GM23338 (cell line): ENCODE measurements at regions not wholly inside any gene's neighbourhood (a gene's known extent, or its start where the extent isn't known, plus 50 kb on each side); places are given as distances from the start of the nearest gene placed in this dataset.

Source experiments
- ATAC-seq: fragments of 200-7000 bp; cut with Tn5 transposase; 3 replicates; pipeline ENCODE4 v1.9.1; 2020
- DNase-seq: peaks from one replicate; pipeline ENCODE4 v3.0.0-alpha.2; 2015; ENCODE audit warnings: low spot score
- H2AFZ ChIP-seq: fragments of 200-600 bp; sonication (generic); 2 replicates; pipeline ENCODE4 v1.8.0; 2016; ENCODE audit warnings: antibody characterized with exemption, mild to moderate bottlenecking, moderate library complexity
- H3F3A ChIP-seq: fragments of 200-600 bp; sonication (generic); replicated peaks from 2 replicates; pipeline ENCODE4 v1.8.0; 2017; ENCODE audit warnings: antibody characterized with exemption, mixed run types, low read depth
- H3K27ac ChIP-seq: fragments of 200-600 bp; sonication (generic); 2 replicates; pipeline ENCODE4 v1.6.1; 2016; ENCODE audit warnings: low read depth
- H3K27me3 ChIP-seq: fragments of 200-600 bp; sonication (generic); 2 replicates; pipeline ENCODE4 v1.8.0; 2016; ENCODE audit warnings: mild to moderate bottlenecking, mixed run types, moderate library complexity; ENCODE audit not compliant: insufficient read depth
- H3K36me3 ChIP-seq: fragments of 200-600 bp; sonication (generic); 2 replicates; pipeline ENCODE4 v1.8.0; 2016; ENCODE audit warnings: mild to moderate bottlenecking; ENCODE audit not compliant: insufficient read depth
- H3K4me1 ChIP-seq: fragments of 200-600 bp; sonication (generic); 2 replicates; pipeline ENCODE4 v1.8.0; 2016; ENCODE audit warnings: mild to moderate bottlenecking, moderate library complexity; ENCODE audit not compliant: insufficient read depth
- H3K4me2 ChIP-seq: fragments of 200-600 bp; sonication (generic); 2 replicates; pipeline ENCODE4 v1.7.1; 2017; ENCODE audit warnings: mixed run types
- H3K4me3 ChIP-seq: fragments of 200-600 bp; sonication (generic); 2 replicates; pipeline ENCODE4 v1.6.1; 2016; ENCODE audit warnings: mixed run types
- H3K79me2 ChIP-seq: fragments of 200-600 bp; sonication (generic); replicated peaks from 2 replicates; pipeline ENCODE4 v1.8.0; 2017; ENCODE audit warnings: mild to moderate bottlenecking; ENCODE audit not compliant: insufficient read depth
- H3K9me2 ChIP-seq: fragments of 200-600 bp; sonication (generic); 2 replicates; pipeline ENCODE4 v1.8.0; 2017; ENCODE audit not compliant: insufficient read depth
- H4K20me1 ChIP-seq: fragments of 200-600 bp; sonication (generic); replicated peaks from 2 replicates; pipeline ENCODE4 v1.8.0; 2017; ENCODE audit warnings: mild to moderate bottlenecking; ENCODE audit not compliant: insufficient read depth
- H3K27ac Mint-ChIP-seq: 2 replicates; pipeline ENCODE4 v1.8.0; 2020; ENCODE audit warnings: inconsistent platforms, mild to moderate bottlenecking, moderate library complexity, mixed read lengths
- H3K27me3 Mint-ChIP-seq: 3 replicates; pipeline ENCODE4 v1.8.0; 2022; ENCODE audit warnings: low read depth, mild to moderate bottlenecking, moderate library complexity, mixed read lengths, inconsistent platforms; ENCODE audit not compliant: insufficient read depth, poor library complexity
- H3K36me3 Mint-ChIP-seq: 3 replicates; pipeline ENCODE4 v1.8.0; 2021; ENCODE audit warnings: low read depth, mild to moderate bottlenecking, inconsistent platforms, moderate library complexity, mixed read lengths
- H3K4me1 Mint-ChIP-seq: 3 replicates; pipeline ENCODE4 v1.8.0; 2020; ENCODE audit warnings: mild to moderate bottlenecking, inconsistent platforms, mixed read lengths
- H3K4me3 Mint-ChIP-seq: 3 replicates; pipeline ENCODE4 v1.8.0; 2021; ENCODE audit warnings: moderate library complexity, mild to moderate bottlenecking, inconsistent platforms, mixed read lengths
- H3K9me3 Mint-ChIP-seq: 3 replicates; pipeline ENCODE4 v1.8.0; 2020; ENCODE audit warnings: moderate library complexity, mild to moderate bottlenecking, inconsistent platforms, mixed read lengths
- CREB1 ChIP-seq: fragments of 250-450 bp; sonication (Bioruptor Pico); IDR thresholded peaks from 2 replicates; pipeline ENCODE4 v1.5.0; 2020; ENCODE audit warnings: low read depth, mild to moderate bottlenecking, moderate library complexity
- EZH2 ChIP-seq: fragments of 200-600 bp; sonication (generic); IDR thresholded peaks from one replicate; pipeline ENCODE4 v1.8.0; 2017; ENCODE audit warnings: antibody characterized with exemption, mild to moderate bottlenecking, low read depth; ENCODE audit not compliant: unreplicated experiment
- EZH2phosphoT487 ChIP-seq: fragments of 200-600 bp; sonication (generic); IDR thresholded peaks from one replicate; pipeline ENCODE4 v1.8.1; 2018; ENCODE audit warnings: antibody characterized with exemption; ENCODE audit not compliant: unreplicated experiment
- JUNB ChIP-seq: IDR thresholded peaks from one replicate; pipeline ENCODE4 v1.6.1; 2016; ENCODE audit warnings: antibody characterized with exemption; ENCODE audit not compliant: unreplicated experiment
- NANOG ChIP-seq: IDR thresholded peaks from 2 replicates; pipeline ENCODE4 v1.6.1; 2016; ENCODE audit warnings: antibody characterized with exemption, borderline replicate concordance
- POLR2AphosphoS5 ChIP-seq: IDR thresholded peaks from 2 replicates; pipeline ENCODE4 v1.6.1; 2016; ENCODE audit warnings: antibody characterized with exemption, low read depth
- STAT1 ChIP-seq: IDR thresholded peaks from one replicate; pipeline ENCODE4 v1.6.1; 2016; ENCODE audit warnings: antibody characterized with exemption; ENCODE audit not compliant: unreplicated experiment
- ZNF114 ChIP-seq: fragments of 250-450 bp; sonication (Bioruptor Pico); IDR thresholded peaks from 2 replicates; pipeline ENCODE4 v1.5.0; 2020; ENCODE audit warnings: mild to moderate bottlenecking, moderate library complexity
- ZNF331 ChIP-seq: fragments of 250-450 bp; sonication (Bioruptor Pico); IDR thresholded peaks from 2 replicates; pipeline ENCODE4 v1.5.0; 2020; ENCODE audit warnings: low read depth, mild to moderate bottlenecking, moderate library complexity
- TF ChIP-seq, protein P1 (sequence below): IDR thresholded peaks from 2 replicates; pipeline ENCODE4 v1.6.1; 2016; ENCODE audit warnings: antibody characterized with exemption
- TF ChIP-seq, protein P2 (sequence below): IDR thresholded peaks from one replicate; pipeline ENCODE4 v1.6.1; 2018; ENCODE audit warnings: antibody characterized with exemption; ENCODE audit not compliant: unreplicated experiment
- TF ChIP-seq, protein P3 (sequence below): fragments of 250-450 bp; sonication (Bioruptor Pico); IDR thresholded peaks from 2 replicates; pipeline ENCODE4 v1.5.0; 2020; ENCODE audit warnings: mild to moderate bottlenecking, moderate library complexity
- TF ChIP-seq, protein P4 (sequence below), 2 experiments: fragments of 200-600 bp in 1 of 2; sonication (generic) in 1 of 2; conservative IDR thresholded peaks; 2 replicates each; pipeline versions ENCODE4 v1.5.1 to v1.6.1; 2016 to 2017; ENCODE audit warnings: antibody characterized with exemption in 2 of 2, low read depth in 2 of 2, mild to moderate bottlenecking in 2 of 2, moderate library complexity in 1 of 2

DNA sequence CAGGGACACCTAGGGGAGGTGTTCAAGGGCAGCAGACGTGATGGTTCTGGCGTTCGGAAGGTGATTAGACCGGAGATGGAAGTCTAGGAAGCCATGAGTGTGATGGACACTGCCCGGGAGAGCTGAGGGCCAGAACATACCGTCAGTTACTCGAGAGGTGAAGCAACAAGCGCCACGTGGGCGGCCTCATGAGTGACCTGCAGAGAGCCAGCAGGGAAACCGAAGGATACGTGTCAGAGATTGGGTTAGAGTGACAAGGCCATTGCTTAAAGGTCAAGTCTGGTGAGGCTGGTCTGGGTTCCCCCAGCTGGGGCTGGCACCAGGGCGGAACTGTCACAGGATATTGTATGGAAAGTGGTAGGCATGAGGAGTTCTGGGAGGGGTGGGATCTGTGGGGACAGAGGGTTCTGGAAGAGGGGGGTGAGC is 60.0 kb downstream of the C9orf50 start:
- Mint-ChIP-seq H3K27ac (no peak overlapping the region), H3K4me3 (no peak overlapping the region), H3K9me3 (no peaks in the 10 kb centered on the region), H3K36me3 (no peaks in the 10 kb centered on the region), H3K27me3 (peaks cover 21% of the 10 kb centered on the region), H3K4me1 (peaks cover 55% of the 10 kb centered on the region)
- Histone ChIP-seq H3K36me3 (no peaks in the 10 kb centered on the region), H3K27me3 (peaks cover 5% of the 10 kb centered on the region; the same call in 1 of the 2 replicates), H3K9me2 (no peaks in the 10 kb centered on the region), H4K20me1 (no peaks in the 10 kb centered on the region), H3K4me3 (no peak overlapping the region), H3K4me2 (no peak overlapping the region), H2AFZ (no peak overlapping the region), H3K27ac (no peak overlapping the region), H3F3A (peaks cover 5% of the 10 kb centered on the region; the same call in 1 of the 2 replicates), H3K4me1 (peaks cover 55% of the 10 kb centered on the region), H3K79me2 (no peaks in the 10 kb centered on the region)
- TF ChIP-seq, protein P1, sequence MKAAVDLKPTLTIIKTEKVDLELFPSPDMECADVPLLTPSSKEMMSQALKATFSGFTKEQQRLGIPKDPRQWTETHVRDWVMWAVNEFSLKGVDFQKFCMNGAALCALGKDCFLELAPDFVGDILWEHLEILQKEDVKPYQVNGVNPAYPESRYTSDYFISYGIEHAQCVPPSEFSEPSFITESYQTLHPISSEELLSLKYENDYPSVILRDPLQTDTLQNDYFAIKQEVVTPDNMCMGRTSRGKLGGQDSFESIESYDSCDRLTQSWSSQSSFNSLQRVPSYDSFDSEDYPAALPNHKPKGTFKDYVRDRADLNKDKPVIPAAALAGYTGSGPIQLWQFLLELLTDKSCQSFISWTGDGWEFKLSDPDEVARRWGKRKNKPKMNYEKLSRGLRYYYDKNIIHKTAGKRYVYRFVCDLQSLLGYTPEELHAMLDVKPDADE, result no peak
- TF ChIP-seq JUNB, result no peak
- TF ChIP-seq, protein P2, sequence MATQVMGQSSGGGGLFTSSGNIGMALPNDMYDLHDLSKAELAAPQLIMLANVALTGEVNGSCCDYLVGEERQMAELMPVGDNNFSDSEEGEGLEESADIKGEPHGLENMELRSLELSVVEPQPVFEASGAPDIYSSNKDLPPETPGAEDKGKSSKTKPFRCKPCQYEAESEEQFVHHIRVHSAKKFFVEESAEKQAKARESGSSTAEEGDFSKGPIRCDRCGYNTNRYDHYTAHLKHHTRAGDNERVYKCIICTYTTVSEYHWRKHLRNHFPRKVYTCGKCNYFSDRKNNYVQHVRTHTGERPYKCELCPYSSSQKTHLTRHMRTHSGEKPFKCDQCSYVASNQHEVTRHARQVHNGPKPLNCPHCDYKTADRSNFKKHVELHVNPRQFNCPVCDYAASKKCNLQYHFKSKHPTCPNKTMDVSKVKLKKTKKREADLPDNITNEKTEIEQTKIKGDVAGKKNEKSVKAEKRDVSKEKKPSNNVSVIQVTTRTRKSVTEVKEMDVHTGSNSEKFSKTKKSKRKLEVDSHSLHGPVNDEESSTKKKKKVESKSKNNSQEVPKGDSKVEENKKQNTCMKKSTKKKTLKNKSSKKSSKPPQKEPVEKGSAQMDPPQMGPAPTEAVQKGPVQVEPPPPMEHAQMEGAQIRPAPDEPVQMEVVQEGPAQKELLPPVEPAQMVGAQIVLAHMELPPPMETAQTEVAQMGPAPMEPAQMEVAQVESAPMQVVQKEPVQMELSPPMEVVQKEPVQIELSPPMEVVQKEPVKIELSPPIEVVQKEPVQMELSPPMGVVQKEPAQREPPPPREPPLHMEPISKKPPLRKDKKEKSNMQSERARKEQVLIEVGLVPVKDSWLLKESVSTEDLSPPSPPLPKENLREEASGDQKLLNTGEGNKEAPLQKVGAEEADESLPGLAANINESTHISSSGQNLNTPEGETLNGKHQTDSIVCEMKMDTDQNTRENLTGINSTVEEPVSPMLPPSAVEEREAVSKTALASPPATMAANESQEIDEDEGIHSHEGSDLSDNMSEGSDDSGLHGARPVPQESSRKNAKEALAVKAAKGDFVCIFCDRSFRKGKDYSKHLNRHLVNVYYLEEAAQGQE, result no peak
- TF ChIP-seq EZH2phosphoT487, result no peak
- TF ChIP-seq, protein P3, sequence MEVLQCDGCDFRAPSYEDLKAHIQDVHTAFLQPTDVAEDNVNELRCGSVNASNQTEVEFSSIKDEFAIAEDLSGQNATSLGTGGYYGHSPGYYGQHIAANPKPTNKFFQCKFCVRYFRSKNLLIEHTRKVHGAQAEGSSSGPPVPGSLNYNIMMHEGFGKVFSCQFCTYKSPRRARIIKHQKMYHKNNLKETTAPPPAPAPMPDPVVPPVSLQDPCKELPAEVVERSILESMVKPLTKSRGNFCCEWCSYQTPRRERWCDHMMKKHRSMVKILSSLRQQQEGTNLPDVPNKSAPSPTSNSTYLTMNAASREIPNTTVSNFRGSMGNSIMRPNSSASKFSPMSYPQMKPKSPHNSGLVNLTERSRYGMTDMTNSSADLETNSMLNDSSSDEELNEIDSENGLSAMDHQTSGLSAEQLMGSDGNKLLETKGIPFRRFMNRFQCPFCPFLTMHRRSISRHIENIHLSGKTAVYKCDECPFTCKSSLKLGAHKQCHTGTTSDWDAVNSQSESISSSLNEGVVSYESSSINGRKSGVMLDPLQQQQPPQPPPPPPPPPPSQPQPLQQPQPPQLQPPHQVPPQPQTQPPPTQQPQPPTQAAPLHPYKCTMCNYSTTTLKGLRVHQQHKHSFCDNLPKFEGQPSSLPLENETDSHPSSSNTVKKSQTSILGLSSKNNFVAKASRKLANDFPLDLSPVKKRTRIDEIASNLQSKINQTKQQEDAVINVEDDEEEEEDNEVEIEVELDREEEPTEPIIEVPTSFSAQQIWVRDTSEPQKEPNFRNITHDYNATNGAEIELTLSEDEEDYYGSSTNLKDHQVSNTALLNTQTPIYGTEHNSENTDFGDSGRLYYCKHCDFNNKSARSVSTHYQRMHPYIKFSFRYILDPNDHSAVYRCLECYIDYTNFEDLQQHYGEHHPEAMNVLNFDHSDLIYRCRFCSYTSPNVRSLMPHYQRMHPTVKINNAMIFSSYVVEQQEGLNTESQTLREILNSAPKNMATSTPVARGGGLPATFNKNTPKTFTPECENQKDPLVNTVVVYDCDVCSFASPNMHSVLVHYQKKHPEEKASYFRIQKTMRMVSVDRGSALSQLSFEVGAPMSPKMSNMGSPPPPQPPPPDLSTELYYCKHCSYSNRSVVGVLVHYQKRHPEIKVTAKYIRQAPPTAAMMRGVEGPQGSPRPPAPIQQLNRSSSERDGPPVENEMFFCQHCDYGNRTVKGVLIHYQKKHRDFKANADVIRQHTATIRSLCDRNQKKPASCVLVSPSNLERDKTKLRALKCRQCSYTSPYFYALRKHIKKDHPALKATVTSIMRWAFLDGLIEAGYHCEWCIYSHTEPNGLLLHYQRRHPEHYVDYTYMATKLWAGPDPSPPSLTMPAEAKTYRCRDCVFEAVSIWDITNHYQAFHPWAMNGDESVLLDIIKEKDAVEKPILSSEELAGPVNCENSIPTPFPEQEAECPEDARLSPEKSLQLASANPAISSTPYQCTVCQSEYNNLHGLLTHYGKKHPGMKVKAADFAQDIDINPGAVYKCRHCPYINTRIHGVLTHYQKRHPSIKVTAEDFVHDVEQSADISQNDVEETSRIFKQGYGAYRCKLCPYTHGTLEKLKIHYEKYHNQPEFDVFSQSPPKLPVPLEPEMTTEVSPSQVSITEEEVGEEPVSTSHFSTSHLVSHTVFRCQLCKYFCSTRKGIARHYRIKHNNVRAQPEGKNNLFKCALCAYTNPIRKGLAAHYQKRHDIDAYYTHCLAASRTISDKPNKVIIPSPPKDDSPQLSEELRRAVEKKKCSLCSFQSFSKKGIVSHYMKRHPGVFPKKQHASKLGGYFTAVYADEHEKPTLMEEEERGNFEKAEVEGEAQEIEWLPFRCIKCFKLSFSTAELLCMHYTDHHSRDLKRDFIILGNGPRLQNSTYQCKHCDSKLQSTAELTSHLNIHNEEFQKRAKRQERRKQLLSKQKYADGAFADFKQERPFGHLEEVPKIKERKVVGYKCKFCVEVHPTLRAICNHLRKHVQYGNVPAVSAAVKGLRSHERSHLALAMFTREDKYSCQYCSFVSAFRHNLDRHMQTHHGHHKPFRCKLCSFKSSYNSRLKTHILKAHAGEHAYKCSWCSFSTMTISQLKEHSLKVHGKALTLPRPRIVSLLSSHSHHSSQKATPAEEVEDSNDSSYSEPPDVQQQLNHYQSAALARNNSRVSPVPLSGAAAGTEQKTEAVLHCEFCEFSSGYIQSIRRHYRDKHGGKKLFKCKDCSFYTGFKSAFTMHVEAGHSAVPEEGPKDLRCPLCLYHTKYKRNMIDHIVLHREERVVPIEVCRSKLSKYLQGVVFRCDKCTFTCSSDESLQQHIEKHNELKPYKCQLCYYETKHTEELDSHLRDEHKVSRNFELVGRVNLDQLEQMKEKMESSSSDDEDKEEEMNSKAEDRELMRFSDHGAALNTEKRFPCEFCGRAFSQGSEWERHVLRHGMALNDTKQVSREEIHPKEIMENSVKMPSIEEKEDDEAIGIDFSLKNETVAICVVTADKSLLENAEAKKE (CRISPR knock-in tag), result no peak
- no peak for TF ChIP-seq EZH2
- TF ChIP-seq, protein P4, sequence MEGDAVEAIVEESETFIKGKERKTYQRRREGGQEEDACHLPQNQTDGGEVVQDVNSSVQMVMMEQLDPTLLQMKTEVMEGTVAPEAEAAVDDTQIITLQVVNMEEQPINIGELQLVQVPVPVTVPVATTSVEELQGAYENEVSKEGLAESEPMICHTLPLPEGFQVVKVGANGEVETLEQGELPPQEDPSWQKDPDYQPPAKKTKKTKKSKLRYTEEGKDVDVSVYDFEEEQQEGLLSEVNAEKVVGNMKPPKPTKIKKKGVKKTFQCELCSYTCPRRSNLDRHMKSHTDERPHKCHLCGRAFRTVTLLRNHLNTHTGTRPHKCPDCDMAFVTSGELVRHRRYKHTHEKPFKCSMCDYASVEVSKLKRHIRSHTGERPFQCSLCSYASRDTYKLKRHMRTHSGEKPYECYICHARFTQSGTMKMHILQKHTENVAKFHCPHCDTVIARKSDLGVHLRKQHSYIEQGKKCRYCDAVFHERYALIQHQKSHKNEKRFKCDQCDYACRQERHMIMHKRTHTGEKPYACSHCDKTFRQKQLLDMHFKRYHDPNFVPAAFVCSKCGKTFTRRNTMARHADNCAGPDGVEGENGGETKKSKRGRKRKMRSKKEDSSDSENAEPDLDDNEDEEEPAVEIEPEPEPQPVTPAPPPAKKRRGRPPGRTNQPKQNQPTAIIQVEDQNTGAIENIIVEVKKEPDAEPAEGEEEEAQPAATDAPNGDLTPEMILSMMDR (conservative IDR thresholded peaks at IDR 0.05; ENCODE audit: low read depth in 2 of 2), result no peak
- no peak for TF ChIP-seq NANOG
- TF ChIP-seq CREB1 (CRISPR knock-in tag), result no peak
- no peak for TF ChIP-seq ZNF114 (CRISPR knock-in tag)
- TF ChIP-seq STAT1, result no peak
- TF ChIP-seq ZNF331 (CRISPR knock-in tag), result no peak
- TF ChIP-seq POLR2AphosphoS5, result no peak
- ATAC-seq (no peak), DNase-seq (no peak)
